Stimulated activated effector memory CD8-positive, alpha-beta T cell treated with anti-CD3 and anti-CD28 coated beads, Interleukin-12 subunit alpha, Interleukin-12 subunit beta, amount 100 ng/mL, for 72 hours (primary cell): ENCODE measurements at regions not wholly inside any gene's neighbourhood (a gene's known extent, or its start where the extent isn't known, plus 50 kb on each side); places are given as distances from the start of the nearest gene placed in this dataset.
"Not testable (repeated sequence)": the region's sequence is repeated elsewhere in the genome, so short reads cannot be mapped to it uniquely, and the experiment has no call there.

Experiments
- ATAC-seq: fragments of 150-1000 bp; cut with Tn5 transposase; 2 replicates; pipeline ENCODE4 v1.10.0; 2021
- DNase-seq, 2 donors: peaks; one replicate each; pipeline ENCODE4 v3.0.0; 2021 to 2022; ENCODE audit warnings: low spot score in 2 of 2
- H3K27ac Mint-ChIP-seq: one replicate; pipeline ENCODE4 v1.8.0; 2022; ENCODE audit warnings: mild to moderate bottlenecking, mixed read lengths
- H3K36me3 Mint-ChIP-seq: one replicate; pipeline ENCODE4 v1.8.0; 2022; ENCODE audit warnings: mild to moderate bottlenecking, mixed read lengths
- H3K4me1 Mint-ChIP-seq: one replicate; pipeline ENCODE4 v1.8.0; 2022; ENCODE audit warnings: mixed read lengths
- H3K4me3 Mint-ChIP-seq: one replicate; pipeline ENCODE4 v1.8.0; 2022; ENCODE audit warnings: mild to moderate bottlenecking, mixed read lengths
- H3K9me3 Mint-ChIP-seq: one replicate; pipeline ENCODE4 v1.8.0; 2022; ENCODE audit warnings: mixed read lengths

DNA sequence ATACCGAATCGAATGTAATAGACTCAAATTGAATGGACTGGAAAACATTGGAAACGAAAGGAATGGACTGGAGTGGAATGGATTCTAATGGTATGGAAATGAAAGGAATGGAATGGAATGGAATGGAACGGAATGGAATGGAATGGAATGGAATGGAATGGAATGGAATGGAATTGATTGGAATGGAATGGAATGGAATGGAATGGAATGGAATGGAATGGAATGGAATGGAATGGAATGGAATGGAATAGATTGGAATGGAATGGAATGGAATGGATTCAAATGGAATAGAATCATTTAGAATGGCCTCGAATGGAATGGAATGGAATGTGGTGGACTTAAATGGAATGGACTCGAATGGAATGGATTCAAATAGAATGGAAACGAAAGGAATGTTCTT lies 1057.5 kb upstream of the USP9Y start:
- not testable (repeated sequence) for DNase-seq, H3K4me1 Mint-ChIP-seq, H3K36me3 Mint-ChIP-seq, ATAC-seq, H3K4me3 Mint-ChIP-seq, H3K27ac Mint-ChIP-seq
- H3K9me3 Mint-ChIP-seq = peaks cover 50% of the 10 kb centered on the region

DNA sequence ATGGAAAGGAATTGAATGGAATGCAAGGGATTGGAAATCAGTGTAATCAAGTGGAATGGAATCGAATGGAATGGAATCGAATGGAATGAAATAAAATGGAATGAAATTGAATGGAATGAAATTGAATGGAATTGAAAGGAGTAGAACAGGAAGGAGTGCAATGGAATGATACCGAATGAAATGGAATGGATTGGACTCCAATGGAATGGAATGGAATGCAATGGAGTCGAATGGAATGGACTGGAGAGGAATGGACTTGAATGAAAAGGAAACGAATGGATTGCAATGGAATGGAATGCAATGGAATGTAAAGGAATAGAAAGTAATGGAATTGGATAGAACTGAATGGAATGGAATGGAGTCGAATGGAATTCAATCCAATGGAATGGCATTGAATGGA lies 1032.8 kb upstream of the USP9Y start:
- H3K9me3 Mint-ChIP-seq = peaks cover 60% of the 10 kb centered on the region
- H3K27ac Mint-ChIP-seq = no peak overlapping the region
- ATAC-seq (no peak), DNase-seq (no peak)
- H3K4me3 Mint-ChIP-seq = no peak overlapping the region
- H3K36me3 Mint-ChIP-seq = peaks cover under 1% of the 10 kb centered on the region
- no peaks in the 10 kb centered on the region for H3K4me1 Mint-ChIP-seq
